Glutamatergic neuron (in vitro differentiated cells): ENCODE measurements at regions not wholly inside any gene's neighbourhood (a gene's known extent, or its start where the extent isn't known, plus 50 kb on each side); places are given as distances from the start of the nearest gene placed in this dataset.

ENCODE experiments used
- DNase-seq: peaks from one replicate; pipeline ENCODE4 v3.0.0; 2022
- H3K27ac Mint-ChIP-seq: one replicate; pipeline ENCODE4 v1.8.0; 2020; ENCODE audit warnings: mild to moderate bottlenecking, mixed read lengths, inconsistent platforms; ENCODE audit not compliant: unreplicated experiment
- H3K27me3 Mint-ChIP-seq: one replicate; pipeline ENCODE4 v1.8.0; 2020; ENCODE audit warnings: mild to moderate bottlenecking, moderate library complexity, mixed read lengths, inconsistent platforms; ENCODE audit not compliant: unreplicated experiment
- H3K36me3 Mint-ChIP-seq: one replicate; pipeline ENCODE4 v1.8.0; 2020; ENCODE audit warnings: mild to moderate bottlenecking, mixed read lengths, inconsistent platforms; ENCODE audit not compliant: unreplicated experiment
- H3K4me1 Mint-ChIP-seq: one replicate; pipeline ENCODE4 v1.8.0; 2020; ENCODE audit warnings: mild to moderate bottlenecking, low read depth, mixed read lengths, inconsistent platforms; ENCODE audit not compliant: unreplicated experiment
- H3K4me3 Mint-ChIP-seq: one replicate; pipeline ENCODE4 v1.8.0; 2020; ENCODE audit warnings: mild to moderate bottlenecking, mixed read lengths, inconsistent platforms; ENCODE audit not compliant: unreplicated experiment
- H3K9me3 Mint-ChIP-seq: one replicate; pipeline ENCODE4 v1.8.0; 2020; ENCODE audit warnings: mild to moderate bottlenecking, moderate library complexity, mixed read lengths, inconsistent platforms; ENCODE audit not compliant: unreplicated experiment
- TF ChIP-seq, protein P1 (sequence below): fragments of 200-600 bp; sonication (generic); IDR thresholded peaks from one replicate; pipeline ENCODE4 v1.5.0; 2021; ENCODE audit not compliant: partially characterized antibody, unreplicated experiment

DNA sequence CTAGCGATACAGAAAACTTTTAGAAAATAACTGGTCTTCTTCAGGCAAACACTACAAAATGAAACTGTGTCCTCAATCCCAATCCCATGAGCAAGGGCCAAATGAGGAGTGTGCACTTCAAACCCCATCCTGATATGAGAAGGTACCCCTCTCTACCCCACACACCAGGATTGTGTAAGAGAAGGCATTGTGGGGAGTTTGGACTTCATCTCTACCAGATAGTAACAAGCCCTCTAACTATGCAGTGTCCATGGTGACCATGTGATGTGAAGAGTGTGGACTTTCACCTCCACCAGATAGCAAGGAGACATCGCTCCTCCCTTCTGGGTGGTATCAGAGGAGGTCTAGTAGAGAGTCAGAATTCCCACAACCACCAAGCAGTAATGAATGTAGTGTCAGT is 769.3 kb downstream of the MECOM start:
- no peak overlapping the region for H3K4me3 Mint-ChIP-seq

DNA sequence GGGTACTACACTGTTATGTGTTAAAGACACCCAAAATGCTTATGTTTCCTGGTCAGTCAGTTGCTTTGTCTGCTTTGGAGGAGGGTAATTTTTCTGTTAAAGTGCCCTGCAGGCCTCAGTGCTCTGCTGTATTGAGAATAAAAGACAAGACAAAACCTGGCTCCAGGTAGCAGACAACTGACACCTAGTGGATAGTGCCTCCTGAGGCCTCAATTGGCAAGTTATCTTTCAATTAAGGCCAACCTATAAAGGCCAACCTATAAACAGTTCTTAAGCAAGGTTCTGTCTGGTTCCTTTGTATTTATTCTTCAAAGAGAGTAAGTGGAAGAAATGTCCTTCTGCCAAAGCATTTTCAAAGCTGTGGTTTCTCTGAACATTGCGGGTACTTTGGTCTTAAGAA is 773.8 kb downstream of the MECOM start:
- Mint-ChIP-seq H3K9me3 (no peaks in the 10 kb centered on the region), H3K4me1 (no peaks in the 10 kb centered on the region), H3K36me3 (peaks cover 9% of the 10 kb centered on the region), H3K4me3 (no peak overlapping the region), H3K27me3 (no peaks in the 10 kb centered on the region), H3K27ac (no peak overlapping the region)
- TF ChIP-seq, protein P1, sequence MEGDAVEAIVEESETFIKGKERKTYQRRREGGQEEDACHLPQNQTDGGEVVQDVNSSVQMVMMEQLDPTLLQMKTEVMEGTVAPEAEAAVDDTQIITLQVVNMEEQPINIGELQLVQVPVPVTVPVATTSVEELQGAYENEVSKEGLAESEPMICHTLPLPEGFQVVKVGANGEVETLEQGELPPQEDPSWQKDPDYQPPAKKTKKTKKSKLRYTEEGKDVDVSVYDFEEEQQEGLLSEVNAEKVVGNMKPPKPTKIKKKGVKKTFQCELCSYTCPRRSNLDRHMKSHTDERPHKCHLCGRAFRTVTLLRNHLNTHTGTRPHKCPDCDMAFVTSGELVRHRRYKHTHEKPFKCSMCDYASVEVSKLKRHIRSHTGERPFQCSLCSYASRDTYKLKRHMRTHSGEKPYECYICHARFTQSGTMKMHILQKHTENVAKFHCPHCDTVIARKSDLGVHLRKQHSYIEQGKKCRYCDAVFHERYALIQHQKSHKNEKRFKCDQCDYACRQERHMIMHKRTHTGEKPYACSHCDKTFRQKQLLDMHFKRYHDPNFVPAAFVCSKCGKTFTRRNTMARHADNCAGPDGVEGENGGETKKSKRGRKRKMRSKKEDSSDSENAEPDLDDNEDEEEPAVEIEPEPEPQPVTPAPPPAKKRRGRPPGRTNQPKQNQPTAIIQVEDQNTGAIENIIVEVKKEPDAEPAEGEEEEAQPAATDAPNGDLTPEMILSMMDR, result no peak
- no peak for DNase-seq

More for the DNA sequence above, 769.3 kb downstream of the MECOM start:
- no peaks in the 10 kb centered on the region for H3K27me3 Mint-ChIP-seq
- DNase-seq, result no peak
- no peak overlapping the region for H3K27ac Mint-ChIP-seq
- H3K9me3 Mint-ChIP-seq, result peaks cover 8% of the 10 kb centered on the region
- peaks cover 23% of the 10 kb centered on the region for H3K36me3 Mint-ChIP-seq
- TF ChIP-seq, protein P1, result no peak
- H3K4me1 Mint-ChIP-seq, result no peaks in the 10 kb centered on the region

DNA sequence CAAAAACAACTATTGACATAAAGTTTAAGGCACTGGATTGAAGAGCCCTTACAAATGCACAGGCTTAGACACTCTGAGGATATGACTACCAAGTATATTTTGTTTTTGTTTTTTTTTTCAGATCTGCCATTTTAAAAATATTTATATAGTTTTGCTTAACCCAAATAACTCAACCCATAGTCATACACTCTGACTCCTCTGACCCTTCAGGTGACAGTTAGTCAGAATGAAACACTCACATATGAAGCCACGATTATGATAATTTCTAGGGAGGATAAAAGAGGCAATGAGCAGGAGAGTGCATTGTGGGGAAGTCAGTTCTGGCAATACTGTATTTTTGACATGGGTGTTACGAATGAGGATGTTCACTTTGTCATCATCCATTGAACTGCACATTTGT is 774.7 kb downstream of the MECOM start:
- H3K4me3 Mint-ChIP-seq, result no peak overlapping the region
- TF ChIP-seq, protein P1, result no peak
- H3K27ac Mint-ChIP-seq, result no peak overlapping the region
- no peak for DNase-seq
- no peaks in the 10 kb centered on the region for H3K9me3 Mint-ChIP-seq
- H3K4me1 Mint-ChIP-seq, result no peaks in the 10 kb centered on the region
- no peaks in the 10 kb centered on the region for H3K27me3 Mint-ChIP-seq
- H3K36me3 Mint-ChIP-seq, result peaks cover 1% of the 10 kb centered on the region

DNA sequence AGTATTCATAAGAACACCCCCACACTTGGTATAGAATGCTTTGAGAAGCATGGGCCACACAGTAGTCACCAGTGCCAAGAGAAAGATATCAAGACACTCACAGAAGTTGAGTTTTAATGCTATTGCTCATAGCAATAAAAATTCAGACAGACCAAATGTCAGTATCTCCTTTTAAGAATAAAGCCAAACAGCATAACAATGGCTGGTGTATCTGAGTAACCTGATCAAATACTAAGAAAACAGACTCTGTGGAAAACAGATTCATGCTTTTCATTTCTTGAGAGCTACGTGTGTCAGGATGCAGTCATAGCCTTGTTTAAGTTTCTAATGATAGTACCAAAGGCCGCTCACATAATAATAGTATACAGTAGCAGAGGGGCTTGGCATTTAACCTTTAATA is 778.5 kb downstream of the MECOM start:
- no peak overlapping the region for H3K27ac Mint-ChIP-seq
- no peak for DNase-seq
- TF ChIP-seq, protein P1, result no peak
- H3K4me1 Mint-ChIP-seq, result no peaks in the 10 kb centered on the region
- H3K4me3 Mint-ChIP-seq, result no peak overlapping the region
- no peaks in the 10 kb centered on the region for H3K9me3 Mint-ChIP-seq
- no peaks in the 10 kb centered on the region for H3K27me3 Mint-ChIP-seq
- no peaks in the 10 kb centered on the region for H3K36me3 Mint-ChIP-seq

DNA sequence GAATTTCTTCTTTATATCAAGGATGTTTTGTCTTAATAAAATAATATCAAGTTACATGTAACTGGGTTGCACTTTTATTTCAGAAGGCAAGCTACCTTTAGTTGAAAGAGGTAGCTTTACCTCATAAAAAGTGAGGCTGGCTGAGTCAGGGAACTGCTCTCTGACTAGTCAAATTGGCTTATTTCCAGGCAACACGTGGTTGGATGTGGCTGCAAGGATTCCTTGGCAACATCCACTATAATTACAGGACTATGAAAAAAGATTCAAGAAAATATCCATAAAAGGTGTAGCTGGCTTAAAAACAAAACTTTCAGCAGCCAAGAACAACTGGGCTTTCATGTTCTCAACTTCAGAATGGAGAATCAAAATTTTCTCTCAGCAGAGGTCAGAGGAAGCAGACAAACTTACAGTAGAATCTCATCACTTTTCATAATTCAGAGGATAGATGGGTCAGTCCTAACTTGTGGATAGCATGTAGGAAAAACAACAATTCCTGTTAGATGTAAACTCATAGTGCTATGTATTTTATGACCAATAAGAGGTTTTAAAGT is 779.1 kb downstream of the MECOM start:
- Mint-ChIP-seq H3K36me3 (no peaks in the 10 kb centered on the region), H3K4me3 (no peak overlapping the region), H3K9me3 (no peaks in the 10 kb centered on the region), H3K4me1 (no peaks in the 10 kb centered on the region), H3K27ac (no peak overlapping the region), H3K27me3 (no peaks in the 10 kb centered on the region)
- DNase-seq, result no peak
- TF ChIP-seq, protein P1, result no peak
